Peyer's patch (tissue), 4 donors: ENCODE measurements at regions not wholly inside any gene's neighbourhood (a gene's known extent, or its start where the extent isn't known, plus 50 kb on each side); places are given as distances from the start of the nearest gene placed in this dataset.

Experiments used
- POLR2A ChIP-seq, 2 donors: fragments of 450-650 bp; IDR thresholded peaks; one replicate each; pipeline ENCODE4 v1.5.1; 2017; ENCODE audit warnings: antibody characterized with exemption in 2 of 2, mild to moderate bottlenecking in 2 of 2, moderate library complexity in 2 of 2
- TF ChIP-seq, protein P1 (sequence below), 6 experiments: fragments of 450-650 bp in 4 of 6; fragments of 200-600 bp in 2 of 6; sonication (generic) in 1 of 6; IDR thresholded peaks; one replicate each; pipeline ENCODE4 v1.5.1; 2017 to 2019; ENCODE audit warnings: antibody characterized with exemption in 6 of 6, mild to moderate bottlenecking in 3 of 6, moderate library complexity in 1 of 6

DNA sequence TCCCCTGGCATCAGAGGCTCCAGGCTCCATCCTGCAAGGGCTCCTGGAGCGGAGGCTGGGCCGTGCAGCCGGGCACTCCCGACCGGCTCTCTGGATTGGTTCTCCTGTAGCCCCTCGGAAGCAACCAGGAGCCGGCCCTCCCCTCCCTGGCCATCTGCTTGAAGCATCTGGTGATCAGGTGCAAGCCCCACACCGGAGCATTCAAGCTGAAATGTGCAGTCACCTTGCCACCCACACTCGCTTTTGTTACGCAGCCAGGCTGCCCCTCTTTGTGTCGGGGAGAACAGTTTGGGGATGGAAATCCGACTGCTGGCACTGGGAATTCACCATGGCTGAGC, 258.8 kb downstream of the ZNF536 start:
- TF ChIP-seq, protein P1, sequence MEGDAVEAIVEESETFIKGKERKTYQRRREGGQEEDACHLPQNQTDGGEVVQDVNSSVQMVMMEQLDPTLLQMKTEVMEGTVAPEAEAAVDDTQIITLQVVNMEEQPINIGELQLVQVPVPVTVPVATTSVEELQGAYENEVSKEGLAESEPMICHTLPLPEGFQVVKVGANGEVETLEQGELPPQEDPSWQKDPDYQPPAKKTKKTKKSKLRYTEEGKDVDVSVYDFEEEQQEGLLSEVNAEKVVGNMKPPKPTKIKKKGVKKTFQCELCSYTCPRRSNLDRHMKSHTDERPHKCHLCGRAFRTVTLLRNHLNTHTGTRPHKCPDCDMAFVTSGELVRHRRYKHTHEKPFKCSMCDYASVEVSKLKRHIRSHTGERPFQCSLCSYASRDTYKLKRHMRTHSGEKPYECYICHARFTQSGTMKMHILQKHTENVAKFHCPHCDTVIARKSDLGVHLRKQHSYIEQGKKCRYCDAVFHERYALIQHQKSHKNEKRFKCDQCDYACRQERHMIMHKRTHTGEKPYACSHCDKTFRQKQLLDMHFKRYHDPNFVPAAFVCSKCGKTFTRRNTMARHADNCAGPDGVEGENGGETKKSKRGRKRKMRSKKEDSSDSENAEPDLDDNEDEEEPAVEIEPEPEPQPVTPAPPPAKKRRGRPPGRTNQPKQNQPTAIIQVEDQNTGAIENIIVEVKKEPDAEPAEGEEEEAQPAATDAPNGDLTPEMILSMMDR (IDR thresholded peaks at IDR 0.05): no peak
- TF ChIP-seq POLR2A (IDR thresholded peaks at IDR 0.05): no peak
